GM23338 (cell line): ENCODE measurements at regions not wholly inside any gene's neighbourhood (a gene's known extent, or its start where the extent isn't known, plus 50 kb on each side); places are given as distances from the start of the nearest gene placed in this dataset.

Experiments
- ATAC-seq: fragments of 200-7000 bp; cut with Tn5 transposase; 3 replicates; pipeline ENCODE4 v1.9.1; 2020
- DNase-seq: peaks from one replicate; pipeline ENCODE4 v3.0.0-alpha.2; 2015; ENCODE audit warnings: low spot score
- H2AFZ ChIP-seq: fragments of 200-600 bp; sonication (generic); 2 replicates; pipeline ENCODE4 v1.8.0; 2016; ENCODE audit warnings: antibody characterized with exemption, mild to moderate bottlenecking, moderate library complexity
- H3F3A ChIP-seq: fragments of 200-600 bp; sonication (generic); replicated peaks from 2 replicates; pipeline ENCODE4 v1.8.0; 2017; ENCODE audit warnings: antibody characterized with exemption, mixed run types, low read depth
- H3K27ac ChIP-seq: fragments of 200-600 bp; sonication (generic); 2 replicates; pipeline ENCODE4 v1.6.1; 2016; ENCODE audit warnings: low read depth
- H3K27me3 ChIP-seq: fragments of 200-600 bp; sonication (generic); 2 replicates; pipeline ENCODE4 v1.8.0; 2016; ENCODE audit warnings: mild to moderate bottlenecking, mixed run types, moderate library complexity; ENCODE audit not compliant: insufficient read depth
- H3K36me3 ChIP-seq: fragments of 200-600 bp; sonication (generic); 2 replicates; pipeline ENCODE4 v1.8.0; 2016; ENCODE audit warnings: mild to moderate bottlenecking; ENCODE audit not compliant: insufficient read depth
- H3K4me1 ChIP-seq: fragments of 200-600 bp; sonication (generic); 2 replicates; pipeline ENCODE4 v1.8.0; 2016; ENCODE audit warnings: mild to moderate bottlenecking, moderate library complexity; ENCODE audit not compliant: insufficient read depth
- H3K4me2 ChIP-seq: fragments of 200-600 bp; sonication (generic); 2 replicates; pipeline ENCODE4 v1.7.1; 2017; ENCODE audit warnings: mixed run types
- H3K4me3 ChIP-seq: fragments of 200-600 bp; sonication (generic); 2 replicates; pipeline ENCODE4 v1.6.1; 2016; ENCODE audit warnings: mixed run types
- H3K79me2 ChIP-seq: fragments of 200-600 bp; sonication (generic); replicated peaks from 2 replicates; pipeline ENCODE4 v1.8.0; 2017; ENCODE audit warnings: mild to moderate bottlenecking; ENCODE audit not compliant: insufficient read depth
- H3K9me2 ChIP-seq: fragments of 200-600 bp; sonication (generic); 2 replicates; pipeline ENCODE4 v1.8.0; 2017; ENCODE audit not compliant: insufficient read depth
- H4K20me1 ChIP-seq: fragments of 200-600 bp; sonication (generic); replicated peaks from 2 replicates; pipeline ENCODE4 v1.8.0; 2017; ENCODE audit warnings: mild to moderate bottlenecking; ENCODE audit not compliant: insufficient read depth
- H3K27ac Mint-ChIP-seq: 2 replicates; pipeline ENCODE4 v1.8.0; 2020; ENCODE audit warnings: inconsistent platforms, mild to moderate bottlenecking, moderate library complexity, mixed read lengths
- H3K27me3 Mint-ChIP-seq: 3 replicates; pipeline ENCODE4 v1.8.0; 2022; ENCODE audit warnings: low read depth, mild to moderate bottlenecking, moderate library complexity, mixed read lengths, inconsistent platforms; ENCODE audit not compliant: insufficient read depth, poor library complexity
- H3K36me3 Mint-ChIP-seq: 3 replicates; pipeline ENCODE4 v1.8.0; 2021; ENCODE audit warnings: low read depth, mild to moderate bottlenecking, inconsistent platforms, moderate library complexity, mixed read lengths
- H3K4me1 Mint-ChIP-seq: 3 replicates; pipeline ENCODE4 v1.8.0; 2020; ENCODE audit warnings: mild to moderate bottlenecking, inconsistent platforms, mixed read lengths
- H3K4me3 Mint-ChIP-seq: 3 replicates; pipeline ENCODE4 v1.8.0; 2021; ENCODE audit warnings: moderate library complexity, mild to moderate bottlenecking, inconsistent platforms, mixed read lengths
- H3K9me3 Mint-ChIP-seq: 3 replicates; pipeline ENCODE4 v1.8.0; 2020; ENCODE audit warnings: moderate library complexity, mild to moderate bottlenecking, inconsistent platforms, mixed read lengths
- CREB1 ChIP-seq: fragments of 250-450 bp; sonication (Bioruptor Pico); IDR thresholded peaks from 2 replicates; pipeline ENCODE4 v1.5.0; 2020; ENCODE audit warnings: low read depth, mild to moderate bottlenecking, moderate library complexity
- CTCF ChIP-seq, 2 experiments: fragments of 200-600 bp in 1 of 2; sonication (generic) in 1 of 2; conservative IDR thresholded peaks; 2 replicates each; pipeline versions ENCODE4 v1.5.1 to v1.6.1; 2016 to 2017; ENCODE audit warnings: antibody characterized with exemption in 2 of 2, low read depth in 2 of 2, mild to moderate bottlenecking in 2 of 2, moderate library complexity in 1 of 2
- NANOG ChIP-seq: IDR thresholded peaks from 2 replicates; pipeline ENCODE4 v1.6.1; 2016; ENCODE audit warnings: antibody characterized with exemption, borderline replicate concordance
- POLR2AphosphoS5 ChIP-seq: IDR thresholded peaks from 2 replicates; pipeline ENCODE4 v1.6.1; 2016; ENCODE audit warnings: antibody characterized with exemption, low read depth
- STAT1 ChIP-seq: IDR thresholded peaks from one replicate; pipeline ENCODE4 v1.6.1; 2016; ENCODE audit warnings: antibody characterized with exemption; ENCODE audit not compliant: unreplicated experiment
- ZNF331 ChIP-seq: fragments of 250-450 bp; sonication (Bioruptor Pico); IDR thresholded peaks from 2 replicates; pipeline ENCODE4 v1.5.0; 2020; ENCODE audit warnings: low read depth, mild to moderate bottlenecking, moderate library complexity
- ZNF462 ChIP-seq: fragments of 250-450 bp; sonication (Bioruptor Pico); IDR thresholded peaks from 2 replicates; pipeline ENCODE4 v1.5.0; 2020; ENCODE audit warnings: mild to moderate bottlenecking, moderate library complexity
- TF ChIP-seq, protein P1 (sequence below): IDR thresholded peaks from one replicate; pipeline ENCODE4 v1.6.1; 2018; ENCODE audit warnings: antibody characterized with exemption; ENCODE audit not compliant: unreplicated experiment

GRCh38 chr2:2846332-2847208 lies 515.5 kb upstream of the MYT1L start (continued):
- no peak for TF ChIP-seq ZNF462 (CRISPR knock-in tag)
- no peak for TF ChIP-seq CTCF (conservative IDR thresholded peaks at IDR 0.05; ENCODE audit: low read depth in 2 of 2)
- no peak for TF ChIP-seq NANOG
- TF ChIP-seq ZNF331 (CRISPR knock-in tag) = no peak
- no peak for TF ChIP-seq STAT1

DNA sequence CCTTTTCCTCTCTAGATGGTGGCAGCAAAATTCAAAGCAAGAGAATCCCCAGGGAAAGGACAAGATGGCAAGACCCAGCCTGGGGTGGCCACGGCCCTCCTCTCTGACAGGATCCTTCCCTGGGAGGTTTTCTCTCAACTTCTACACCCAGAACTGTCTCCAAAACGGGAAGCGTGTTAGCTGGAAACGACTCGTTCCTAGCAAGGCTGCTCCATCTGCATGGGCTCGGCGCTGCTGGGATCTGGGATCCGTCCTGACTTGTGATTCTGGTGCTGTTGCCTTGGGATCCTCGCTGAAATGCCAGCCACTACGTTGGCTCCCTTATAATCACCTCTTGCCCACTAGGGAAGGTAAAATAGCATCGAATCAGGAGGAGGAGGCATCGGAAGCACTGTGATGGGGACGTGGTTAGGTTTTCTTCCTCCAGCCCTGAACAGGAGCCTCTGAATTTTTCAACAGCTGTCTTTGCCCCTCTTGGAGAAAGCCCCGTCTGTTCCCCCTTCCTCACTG lies 514.8 kb upstream of the MYT1L start:
- no peak for DNase-seq
- no peak overlapping the region for H3K4me2 ChIP-seq
- no peaks in the 10 kb centered on the region for H4K20me1 ChIP-seq
- peaks cover 9% of the 10 kb centered on the region for H3K4me1 Mint-ChIP-seq
- no peak for ATAC-seq
- no peaks in the 10 kb centered on the region for H3F3A ChIP-seq
- no peak overlapping the region for H3K27ac Mint-ChIP-seq
- H3K4me3 Mint-ChIP-seq = no peak overlapping the region
- no peaks in the 10 kb centered on the region for H3K4me1 ChIP-seq
- no peak overlapping the region for H3K4me3 ChIP-seq
- no peaks in the 10 kb centered on the region for H3K27me3 ChIP-seq
- 0 out of 2 replicates have a peak overlapping the region, but pooled peaks have one; percentile 28 for H2AFZ ChIP-seq
- no peaks in the 10 kb centered on the region for H3K36me3 Mint-ChIP-seq
- H3K27ac ChIP-seq = no peak overlapping the region
- H3K9me2 ChIP-seq = peaks cover 4% of the 10 kb centered on the region; the same call in 1 of the 2 replicates
- no peaks in the 10 kb centered on the region for H3K36me3 ChIP-seq
- H3K27me3 Mint-ChIP-seq = peaks cover 6% of the 10 kb centered on the region
- H3K9me3 Mint-ChIP-seq = no peaks in the 10 kb centered on the region
- H3K79me2 ChIP-seq = no peaks in the 10 kb centered on the region
- TF ChIP-seq STAT1 (no peak), CREB1 (CRISPR knock-in tag) (no peak), POLR2AphosphoS5 (no peak), CTCF (conservative IDR thresholded peaks at IDR 0.05; ENCODE audit: low read depth in 2 of 2) (no peak)
- TF ChIP-seq, protein P1, sequence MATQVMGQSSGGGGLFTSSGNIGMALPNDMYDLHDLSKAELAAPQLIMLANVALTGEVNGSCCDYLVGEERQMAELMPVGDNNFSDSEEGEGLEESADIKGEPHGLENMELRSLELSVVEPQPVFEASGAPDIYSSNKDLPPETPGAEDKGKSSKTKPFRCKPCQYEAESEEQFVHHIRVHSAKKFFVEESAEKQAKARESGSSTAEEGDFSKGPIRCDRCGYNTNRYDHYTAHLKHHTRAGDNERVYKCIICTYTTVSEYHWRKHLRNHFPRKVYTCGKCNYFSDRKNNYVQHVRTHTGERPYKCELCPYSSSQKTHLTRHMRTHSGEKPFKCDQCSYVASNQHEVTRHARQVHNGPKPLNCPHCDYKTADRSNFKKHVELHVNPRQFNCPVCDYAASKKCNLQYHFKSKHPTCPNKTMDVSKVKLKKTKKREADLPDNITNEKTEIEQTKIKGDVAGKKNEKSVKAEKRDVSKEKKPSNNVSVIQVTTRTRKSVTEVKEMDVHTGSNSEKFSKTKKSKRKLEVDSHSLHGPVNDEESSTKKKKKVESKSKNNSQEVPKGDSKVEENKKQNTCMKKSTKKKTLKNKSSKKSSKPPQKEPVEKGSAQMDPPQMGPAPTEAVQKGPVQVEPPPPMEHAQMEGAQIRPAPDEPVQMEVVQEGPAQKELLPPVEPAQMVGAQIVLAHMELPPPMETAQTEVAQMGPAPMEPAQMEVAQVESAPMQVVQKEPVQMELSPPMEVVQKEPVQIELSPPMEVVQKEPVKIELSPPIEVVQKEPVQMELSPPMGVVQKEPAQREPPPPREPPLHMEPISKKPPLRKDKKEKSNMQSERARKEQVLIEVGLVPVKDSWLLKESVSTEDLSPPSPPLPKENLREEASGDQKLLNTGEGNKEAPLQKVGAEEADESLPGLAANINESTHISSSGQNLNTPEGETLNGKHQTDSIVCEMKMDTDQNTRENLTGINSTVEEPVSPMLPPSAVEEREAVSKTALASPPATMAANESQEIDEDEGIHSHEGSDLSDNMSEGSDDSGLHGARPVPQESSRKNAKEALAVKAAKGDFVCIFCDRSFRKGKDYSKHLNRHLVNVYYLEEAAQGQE = no peak
